Panc1 (cell line): ENCODE measurements at regions not wholly inside any gene's neighbourhood (a gene's known extent, or its start where the extent isn't known, plus 50 kb on each side); places are given as distances from the start of the nearest gene placed in this dataset.

Source experiments
- ATAC-seq: fragments of 200-7000 bp; cut with Tn5 transposase; 2 replicates; pipeline ENCODE4 v1.9.1; 2020; ENCODE audit warnings: mild to moderate bottlenecking, moderate library complexity
- BruUV-seq: library from RNA; stranded (reverse); fragments of 400-500 nt; replicated peaks from 2 replicates; lab custom pipeline; 2021; lab: Mats Ljungman, UMichigan
- CTCF ChIA-PET: fragments of 300-600 bp; sonication (Branson Sonifier 250); formaldehyde crosslinking; loops from one replicate; lab custom pipeline; 2022; ENCODE audit warnings: antibody characterized with exemption; lab: Charles Lee
- POLR2A ChIA-PET: fragments of 300-600 bp; sonication (Branson Sonifier 250); formaldehyde crosslinking; loops from one replicate; lab custom pipeline; 2022; ENCODE audit warnings: antibody characterized with exemption; lab: Charles Lee
- DNase-seq: peaks from one replicate; pipeline ENCODE4 v3.0.0-alpha.2; 2010; ENCODE audit warnings: low read depth, low spot score
- H3K27ac ChIP-seq: 2 replicates; pipeline ENCODE4 v1.5.1; 2011; ENCODE audit warnings: mild to moderate bottlenecking, low read length, inconsistent platforms
- H3K27me3 ChIP-seq: fragments of 200-500 bp; sonication (Bioruptor generic); 2 replicates; pipeline ENCODE4 v1.6.0; 2014; ENCODE audit warnings: low read length, inconsistent platforms; ENCODE audit not compliant: control insufficient read depth, insufficient read depth
- H3K36me3 ChIP-seq: fragments of 200-500 bp; sonication (Bioruptor generic); 2 replicates; pipeline ENCODE4 v1.5.1; 2014; ENCODE audit warnings: inconsistent platforms, mild to moderate bottlenecking, low read length, moderate library complexity; ENCODE audit not compliant: control insufficient read depth, insufficient read depth
- H3K4me1 ChIP-seq: 2 replicates; pipeline ENCODE4 v1.5.1; 2011; ENCODE audit warnings: inconsistent platforms, mild to moderate bottlenecking, low read length, moderate library complexity; ENCODE audit not compliant: control insufficient read depth, insufficient read depth
- H3K4me3 ChIP-seq, 2 experiments: 2 replicates each; pipeline ENCODE4 v1.5.1; 2011 to 2012; ENCODE audit warnings: low read depth in 2 of 2, low read length in 2 of 2, mild to moderate bottlenecking in 2 of 2, inconsistent platforms in 1 of 2, moderate library complexity in 1 of 2
- H3K9me3 ChIP-seq: fragments of 200-500 bp; sonication (Bioruptor generic); 2 replicates; pipeline ENCODE4 v1.5.1; 2014; ENCODE audit warnings: low read depth, mild to moderate bottlenecking, inconsistent platforms, low read length, moderate library complexity; ENCODE audit not compliant: control insufficient read depth, insufficient read depth
- POLR2AphosphoS5 ChIP-seq: IDR thresholded peaks from 2 replicates; pipeline ENCODE4 v1.6.1; 2012; ENCODE audit warnings: mild to moderate bottlenecking, low read depth, low read length, moderate library complexity
- REST ChIP-seq, 2 experiments: IDR thresholded peaks; 2 replicates each; pipeline ENCODE4 v1.6.1; 2011 to 2012; ENCODE audit warnings: low read depth in 2 of 2, control low read depth in 1 of 2, low read length in 1 of 2, mild to moderate bottlenecking in 1 of 2, moderate library complexity in 1 of 2; ENCODE audit not compliant: insufficient read depth in 1 of 2
- SIN3A ChIP-seq: IDR thresholded peaks from 2 replicates; pipeline ENCODE4 v1.6.1; 2012; ENCODE audit warnings: low read depth, mild to moderate bottlenecking, low read length, moderate library complexity, borderline replicate concordance; ENCODE audit not compliant: insufficient read depth
- TCF7L2 ChIP-seq: IDR thresholded peaks from 2 replicates; pipeline ENCODE4 v1.6.1; 2011; ENCODE audit warnings: mild to moderate bottlenecking, low read depth, low read length, inconsistent platforms
- in situ Hi-C: cut with HindIII; loops from 2 replicates; pipeline ENCODE4 v1.10.0; 2016; ENCODE audit warnings: low sequenced_read_pairs, low pct_unique_long_range_greater_than_20kb
- intact Hi-C: fragments of 100-400 bp; cut with micrococcal nuclease; formaldehyde crosslinking; loops from one replicate; pipeline ENCODE4 v1.10.0; 2022; ENCODE audit not compliant: unreplicated experiment
- TF ChIP-seq, protein P1 (sequence below): fragments of 450-650 bp; IDR thresholded peaks from 2 replicates; pipeline ENCODE4 v1.5.1; 2017; ENCODE audit warnings: mild to moderate bottlenecking

DNA sequence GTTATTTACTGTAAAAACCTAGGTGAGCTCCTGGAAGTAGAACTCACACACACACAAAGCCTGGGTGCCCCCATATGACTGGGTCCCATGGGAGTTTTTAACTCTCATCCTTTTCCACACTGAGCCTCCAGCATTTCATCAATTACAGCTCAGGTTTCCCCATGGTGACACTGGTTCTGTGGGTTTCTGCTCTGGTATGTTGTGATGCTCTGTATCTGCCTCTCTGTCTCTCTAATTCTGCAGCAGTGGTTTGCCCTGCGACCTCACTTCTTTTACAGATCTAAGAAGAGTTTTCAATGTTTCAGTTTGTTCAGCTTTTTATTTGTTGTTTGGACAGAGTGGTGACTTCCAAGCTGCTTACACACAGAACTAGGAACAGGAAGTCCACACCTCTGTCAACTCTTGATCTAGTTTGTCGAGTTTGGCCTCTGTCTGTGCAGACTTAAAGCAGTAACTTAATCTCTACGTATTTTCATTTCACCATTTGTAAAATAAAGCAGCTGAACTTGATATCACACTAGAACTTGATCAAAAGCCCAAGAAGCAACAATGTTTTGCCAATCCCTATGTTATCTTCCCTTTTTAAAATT lies 554.3 kb downstream of the EPHA7 start:
- intact Hi-C loops (no loop called here), in situ Hi-C loops (no loop called here)
- CTCF ChIA-PET: no interaction called here
- no TSS peak for BruUV-seq
- no peak for TF ChIP-seq TCF7L2
- TF ChIP-seq, protein P1, sequence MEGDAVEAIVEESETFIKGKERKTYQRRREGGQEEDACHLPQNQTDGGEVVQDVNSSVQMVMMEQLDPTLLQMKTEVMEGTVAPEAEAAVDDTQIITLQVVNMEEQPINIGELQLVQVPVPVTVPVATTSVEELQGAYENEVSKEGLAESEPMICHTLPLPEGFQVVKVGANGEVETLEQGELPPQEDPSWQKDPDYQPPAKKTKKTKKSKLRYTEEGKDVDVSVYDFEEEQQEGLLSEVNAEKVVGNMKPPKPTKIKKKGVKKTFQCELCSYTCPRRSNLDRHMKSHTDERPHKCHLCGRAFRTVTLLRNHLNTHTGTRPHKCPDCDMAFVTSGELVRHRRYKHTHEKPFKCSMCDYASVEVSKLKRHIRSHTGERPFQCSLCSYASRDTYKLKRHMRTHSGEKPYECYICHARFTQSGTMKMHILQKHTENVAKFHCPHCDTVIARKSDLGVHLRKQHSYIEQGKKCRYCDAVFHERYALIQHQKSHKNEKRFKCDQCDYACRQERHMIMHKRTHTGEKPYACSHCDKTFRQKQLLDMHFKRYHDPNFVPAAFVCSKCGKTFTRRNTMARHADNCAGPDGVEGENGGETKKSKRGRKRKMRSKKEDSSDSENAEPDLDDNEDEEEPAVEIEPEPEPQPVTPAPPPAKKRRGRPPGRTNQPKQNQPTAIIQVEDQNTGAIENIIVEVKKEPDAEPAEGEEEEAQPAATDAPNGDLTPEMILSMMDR: no peak
- TF ChIP-seq REST (IDR thresholded peaks at IDR 0.05; ENCODE audit: insufficient read depth in 1 of 2, low read depth in 2 of 2, low read length in 1 of 2): no peak
- no peak for TF ChIP-seq SIN3A
- TF ChIP-seq POLR2AphosphoS5: no peak
- no peaks in the 10 kb centered on the region for H3K4me1 ChIP-seq
- H3K27ac ChIP-seq: no peak overlapping the region
- no peaks in the 10 kb centered on the region for H3K9me3 ChIP-seq
- DNase-seq (no peak), ATAC-seq (no peak)
- no peaks in the 10 kb centered on the region for H3K27me3 ChIP-seq
- H3K36me3 ChIP-seq: no peaks in the 10 kb centered on the region
- POLR2A ChIA-PET: no interaction called here
- no peak overlapping the region for H3K4me3 ChIP-seq

DNA sequence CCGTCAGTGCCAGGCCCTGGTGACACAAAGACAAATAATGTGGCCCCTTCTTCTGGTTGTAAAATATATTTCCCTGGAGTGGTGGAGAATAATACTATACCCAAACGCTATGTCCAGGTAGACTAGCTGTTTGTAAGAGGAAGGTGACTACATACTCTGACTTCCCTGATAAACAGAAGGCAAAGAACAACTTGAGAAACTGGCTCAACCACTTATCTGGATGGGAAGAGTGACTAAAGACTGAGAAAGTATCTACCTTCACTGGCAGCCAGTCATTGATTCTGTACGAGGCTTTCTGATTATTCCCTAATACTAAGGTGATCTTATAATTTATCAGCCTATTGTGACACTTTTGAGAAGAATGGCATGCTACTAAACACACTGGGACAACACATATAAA lies 569.7 kb downstream of the EPHA7 start:
- in situ Hi-C loops: no loop called here
- Histone ChIP-seq H3K9me3 (no peaks in the 10 kb centered on the region), H3K27ac (no peak overlapping the region), H3K36me3 (no peaks in the 10 kb centered on the region), H3K4me1 (no peaks in the 10 kb centered on the region), H3K27me3 (no peaks in the 10 kb centered on the region), H3K4me3 (no peak overlapping the region)
- ChIA-PET CTCF (no interaction called here), POLR2A (no interaction called here)
- no peak for DNase-seq
- BruUV-seq: no TSS peak
- intact Hi-C loops: no loop called here
- no peak for ATAC-seq
- TF ChIP-seq, protein P1: no peak
- no peak for TF ChIP-seq TCF7L2
- no peak for TF ChIP-seq POLR2AphosphoS5
- TF ChIP-seq SIN3A: no peak
- no peak for TF ChIP-seq REST (IDR thresholded peaks at IDR 0.05; ENCODE audit: insufficient read depth in 1 of 2, low read depth in 2 of 2, low read length in 1 of 2)
